C4-2B (cell line): ENCODE measurements at regions not wholly inside any gene's neighbourhood (a gene's known extent, or its start where the extent isn't known, plus 50 kb on each side); places are given as distances from the start of the nearest gene placed in this dataset.

ENCODE experiments used
- H3K27ac ChIP-seq: fragments of 450-650 bp; 2 replicates; pipeline ENCODE4 v1.5.1; 2017
- ZFX ChIP-seq: fragments of 450-650 bp; IDR thresholded peaks from 2 replicates; pipeline ENCODE4 v1.6.1; 2017
- TF ChIP-seq, protein P1 (sequence below): fragments of 450-650 bp; conservative IDR thresholded peaks from 2 replicates; pipeline ENCODE4 v1.5.1; 2017; ENCODE audit warnings: mild to moderate bottlenecking

DNA sequence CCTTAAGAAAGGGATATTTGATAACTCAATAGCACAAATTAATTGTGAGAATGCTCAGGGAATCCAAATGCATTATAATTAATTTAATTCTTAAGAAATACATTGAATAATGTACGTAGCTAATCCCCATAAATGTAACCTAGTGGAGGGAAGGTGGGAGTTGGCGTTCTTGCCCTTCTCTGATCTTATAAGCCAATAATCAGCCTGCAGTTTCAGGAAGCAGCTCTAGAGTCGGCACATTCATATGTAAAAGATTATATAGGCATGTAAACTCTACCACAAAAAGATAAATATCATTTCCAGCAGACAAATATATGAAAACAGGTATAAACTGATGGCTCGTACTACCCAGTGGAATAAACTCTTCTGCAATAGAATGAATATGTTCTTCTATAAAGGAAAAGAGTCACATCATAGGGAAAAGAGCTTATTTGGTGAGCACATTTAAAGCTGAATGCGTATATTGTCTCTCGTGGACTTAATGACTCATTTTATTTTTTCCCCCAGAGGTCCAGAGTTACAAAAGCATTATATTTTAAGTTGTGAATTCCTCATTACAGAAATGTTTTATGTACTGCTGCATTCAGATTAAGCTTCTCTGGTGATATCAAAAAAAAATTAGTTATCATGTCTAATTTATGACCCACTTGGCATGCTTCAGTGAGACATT lies 112.2 kb downstream of the TFAP2A start:
- no peak overlapping the region for H3K27ac ChIP-seq
- TF ChIP-seq ZFX = no peak
- TF ChIP-seq, protein P1, sequence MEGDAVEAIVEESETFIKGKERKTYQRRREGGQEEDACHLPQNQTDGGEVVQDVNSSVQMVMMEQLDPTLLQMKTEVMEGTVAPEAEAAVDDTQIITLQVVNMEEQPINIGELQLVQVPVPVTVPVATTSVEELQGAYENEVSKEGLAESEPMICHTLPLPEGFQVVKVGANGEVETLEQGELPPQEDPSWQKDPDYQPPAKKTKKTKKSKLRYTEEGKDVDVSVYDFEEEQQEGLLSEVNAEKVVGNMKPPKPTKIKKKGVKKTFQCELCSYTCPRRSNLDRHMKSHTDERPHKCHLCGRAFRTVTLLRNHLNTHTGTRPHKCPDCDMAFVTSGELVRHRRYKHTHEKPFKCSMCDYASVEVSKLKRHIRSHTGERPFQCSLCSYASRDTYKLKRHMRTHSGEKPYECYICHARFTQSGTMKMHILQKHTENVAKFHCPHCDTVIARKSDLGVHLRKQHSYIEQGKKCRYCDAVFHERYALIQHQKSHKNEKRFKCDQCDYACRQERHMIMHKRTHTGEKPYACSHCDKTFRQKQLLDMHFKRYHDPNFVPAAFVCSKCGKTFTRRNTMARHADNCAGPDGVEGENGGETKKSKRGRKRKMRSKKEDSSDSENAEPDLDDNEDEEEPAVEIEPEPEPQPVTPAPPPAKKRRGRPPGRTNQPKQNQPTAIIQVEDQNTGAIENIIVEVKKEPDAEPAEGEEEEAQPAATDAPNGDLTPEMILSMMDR = no peak

DNA sequence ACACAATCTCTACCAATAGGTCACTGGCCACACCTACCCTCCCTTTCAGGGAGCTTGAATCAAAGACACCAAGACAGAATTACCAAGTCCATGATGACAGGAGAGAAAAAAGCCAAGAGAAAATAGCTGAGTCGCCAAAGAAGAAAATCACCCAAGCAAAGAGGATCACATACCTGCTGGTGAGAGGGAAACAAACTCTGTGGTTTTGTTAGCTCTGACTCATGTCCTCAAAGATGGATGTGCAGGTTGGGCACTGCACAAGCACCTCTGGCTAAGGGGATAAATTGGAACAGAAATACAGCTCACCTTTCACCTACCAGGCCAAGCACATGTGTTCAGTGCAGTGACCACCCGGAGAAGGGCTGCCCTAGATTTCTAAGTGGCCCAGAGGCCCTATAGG lies 114.8 kb downstream of the TFAP2A start:
- H3K27ac ChIP-seq = no peak overlapping the region
- no peak for TF ChIP-seq ZFX
- TF ChIP-seq, protein P1 = no peak

DNA sequence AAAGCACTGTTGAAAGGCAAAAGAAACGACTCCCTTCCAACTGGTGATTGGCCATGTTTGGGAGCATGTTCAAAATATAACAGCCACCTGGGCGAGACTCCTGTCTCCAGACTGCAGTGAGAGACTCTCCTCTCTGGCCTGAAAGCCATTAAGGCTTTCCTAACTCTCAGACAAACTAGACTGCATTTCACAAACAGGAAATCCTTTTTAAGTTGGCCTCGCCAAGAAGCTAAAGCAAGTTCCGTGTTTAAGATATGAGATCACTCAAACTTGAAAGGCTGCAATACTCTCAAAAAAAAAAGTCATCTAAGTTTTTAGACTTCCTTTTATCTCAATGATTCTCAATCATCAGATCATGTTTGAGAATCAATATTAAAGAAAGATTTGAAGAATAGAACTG lies 117.0 kb downstream of the TFAP2A start:
- H3K27ac ChIP-seq = no peak overlapping the region
- TF ChIP-seq, protein P1 = no peak
- no peak for TF ChIP-seq ZFX

DNA sequence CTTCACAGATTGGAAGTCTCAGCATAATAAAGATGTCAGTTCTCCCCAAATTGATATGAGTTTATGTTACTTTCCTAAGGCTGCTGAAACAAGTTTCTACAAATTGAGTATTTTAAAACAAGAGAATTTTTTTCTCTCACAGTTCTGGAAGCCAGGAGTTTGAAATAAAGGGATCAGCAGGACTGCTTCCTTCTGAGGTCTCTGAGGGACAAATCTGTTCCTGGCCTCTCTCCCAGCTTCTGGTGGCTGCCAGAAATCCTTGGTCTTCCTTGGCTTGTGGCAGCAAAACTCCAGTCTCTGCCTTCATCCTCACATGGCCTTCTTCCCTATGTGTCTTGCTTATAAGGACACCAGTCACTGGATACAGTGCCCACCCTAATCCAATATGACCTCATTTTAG lies 136.1 kb downstream of the TFAP2A start:
- no peak overlapping the region for H3K27ac ChIP-seq
- TF ChIP-seq ZFX = no peak
- TF ChIP-seq, protein P1 = no peak

DNA sequence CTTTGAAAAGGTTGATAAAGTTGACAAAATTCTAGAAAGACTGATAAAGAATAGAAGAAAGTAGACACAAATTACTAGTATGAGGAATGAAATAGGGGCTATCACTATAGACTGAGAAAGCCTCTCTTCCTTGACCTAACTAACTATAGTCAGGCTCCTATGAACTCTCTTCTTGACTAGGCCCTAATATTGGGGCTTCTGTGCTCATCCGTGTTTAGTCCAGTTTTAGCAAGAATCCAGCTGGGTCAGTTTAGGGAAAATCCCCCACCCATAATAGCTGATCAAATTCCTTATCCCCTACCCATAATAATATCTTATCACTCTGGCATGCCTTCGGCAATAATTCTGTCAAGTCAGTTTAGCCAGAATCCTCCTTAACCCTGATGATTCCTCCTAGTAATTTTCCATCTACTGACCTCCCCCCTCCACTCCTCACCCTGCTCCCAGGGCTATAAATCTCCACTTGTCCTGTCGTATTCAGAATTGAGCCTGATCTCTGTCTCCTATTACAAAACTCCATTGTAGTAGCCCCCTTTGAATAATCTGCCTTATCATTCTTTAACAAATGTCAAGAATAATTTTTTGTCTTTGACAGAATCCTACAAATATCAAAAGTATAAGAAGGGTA lies 138.1 kb downstream of the TFAP2A start:
- TF ChIP-seq, protein P1 = no peak
- no peak for TF ChIP-seq ZFX

DNA sequence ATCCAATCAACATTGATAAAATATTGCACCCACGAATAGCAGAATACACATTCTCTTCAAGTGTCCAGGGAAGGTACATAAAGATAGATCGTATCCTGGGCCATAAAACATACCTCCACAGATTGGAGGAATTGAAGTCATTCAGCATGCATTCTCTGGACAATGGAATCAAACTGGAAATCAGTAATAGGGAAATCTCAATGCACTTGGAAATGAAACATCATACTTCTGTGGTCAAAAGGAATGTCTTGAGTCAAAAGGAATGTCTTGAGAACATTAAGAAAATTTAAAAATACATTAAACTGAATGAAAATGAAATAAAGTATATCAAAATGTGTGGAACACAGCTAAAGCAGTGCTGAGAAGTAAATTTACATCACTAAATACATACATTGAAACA lies 138.8 kb downstream of the TFAP2A start:
- TF ChIP-seq, protein P1 = no peak

More for the DNA sequence above, 138.1 kb downstream of the TFAP2A start:
- H3K27ac ChIP-seq = no peak overlapping the region

DNA sequence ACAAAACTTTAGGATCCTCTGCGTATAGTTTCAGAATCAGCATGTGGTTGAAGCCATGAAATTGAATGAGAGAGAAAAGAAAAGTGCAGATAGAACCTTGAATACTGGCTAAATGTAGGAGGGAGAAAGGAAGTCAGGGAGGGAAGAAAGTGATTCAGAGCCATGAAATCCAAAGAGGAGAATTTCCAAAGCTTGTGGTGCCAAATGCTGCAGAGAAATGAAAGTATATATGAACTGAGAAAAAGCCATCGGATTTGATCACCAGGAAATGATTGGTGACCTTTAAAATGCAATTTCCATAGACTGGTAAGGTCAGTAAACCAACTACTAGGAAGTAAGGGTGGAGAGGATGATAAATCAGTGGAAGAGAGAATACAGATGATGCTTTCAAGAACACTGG lies 142.3 kb downstream of the TFAP2A start:
- no peak overlapping the region for H3K27ac ChIP-seq
- TF ChIP-seq ZFX = no peak
- TF ChIP-seq, protein P1 = no peak

More for the DNA sequence above, 138.8 kb downstream of the TFAP2A start:
- no peak overlapping the region for H3K27ac ChIP-seq
